ENCODE measurements at regions not wholly inside any gene's neighbourhood (a gene's known extent, or its start where the extent isn't known, plus 50 kb on each side); places are given as distances from the start of the nearest gene placed in this dataset.

GRCh38 chr6:139582956-139583355 lies 208.5 kb upstream of the CITED2 start:
- H3K79me2 ChIP-seq (ENCODE audit: insufficient read depth, low read length) = no peaks in the 10 kb centered on the region
- H3K4me3 ChIP-seq (ENCODE audit: low read depth, low read length, poor library complexity, severe bottlenecking) = no peak overlapping the region
- no peaks in the 10 kb centered on the region for H3K9me3 ChIP-seq (ENCODE audit: low read length)
- H2AFZ ChIP-seq (ENCODE audit: low read length) = no peak overlapping the region
- no peaks in the 10 kb centered on the region for H4K20me1 ChIP-seq (ENCODE audit: insufficient read depth, low read length)
- no peak overlapping the region for H3K9ac ChIP-seq (ENCODE audit: low read length)
- no peak overlapping the region for H3K4me2 ChIP-seq (ENCODE audit: low read length)
- H3K36me3 ChIP-seq (ENCODE audit: insufficient read depth, low read length) = no peaks in the 10 kb centered on the region
- no peak overlapping the region for H3K27ac ChIP-seq (ENCODE audit: low read depth, low read length, poor library complexity, severe bottlenecking)
- H3K4me1 ChIP-seq (ENCODE audit: insufficient read depth, low read length, severe bottlenecking) = no peaks in the 10 kb centered on the region
- TF ChIP-seq CTCF (IDR thresholded peaks at IDR 0.05; ENCODE audit: low read length) = no peak
- no peak for TF ChIP-seq EZH2 (IDR thresholded peaks at IDR 0.05; ENCODE audit: borderline replicate concordance, low read length)
- H3K9me2 ChIP-seq (ENCODE audit: low read depth, low read length) = no peaks in the 10 kb centered on the region
- H3F3A ChIP-seq (ENCODE audit: insufficient read depth, low read length) = no peaks in the 10 kb centered on the region
- no peaks in the 10 kb centered on the region for H3K27me3 ChIP-seq (ENCODE audit: insufficient read depth, low read length)

GRCh38 chr6:139581485-139581865 lies 207.0 kb upstream of the CITED2 start:
- TF ChIP-seq CTCF (IDR thresholded peaks at IDR 0.05; ENCODE audit: low read length) = no peak
- no peak for TF ChIP-seq EZH2 (IDR thresholded peaks at IDR 0.05; ENCODE audit: borderline replicate concordance, low read length)
- Histone ChIP-seq H2AFZ (ENCODE audit: low read length) (no peak overlapping the region), H3K9ac (ENCODE audit: low read length) (no peak overlapping the region), H3K9me2 (ENCODE audit: low read depth, low read length) (no peaks in the 10 kb centered on the region), H4K20me1 (ENCODE audit: insufficient read depth, low read length) (no peaks in the 10 kb centered on the region), H3K27me3 (ENCODE audit: insufficient read depth, low read length) (no peaks in the 10 kb centered on the region), H3K79me2 (ENCODE audit: insufficient read depth, low read length) (no peaks in the 10 kb centered on the region), H3K27ac (ENCODE audit: low read depth, low read length, poor library complexity, severe bottlenecking) (no peak overlapping the region), H3K9me3 (ENCODE audit: low read length) (no peaks in the 10 kb centered on the region), H3K4me1 (ENCODE audit: insufficient read depth, low read length, severe bottlenecking) (no peaks in the 10 kb centered on the region), H3K4me3 (ENCODE audit: low read depth, low read length, poor library complexity, severe bottlenecking) (no peak overlapping the region), H3K36me3 (ENCODE audit: insufficient read depth, low read length) (no peaks in the 10 kb centered on the region), H3F3A (ENCODE audit: insufficient read depth, low read length) (no peaks in the 10 kb centered on the region), H3K4me2 (ENCODE audit: low read length) (no peak overlapping the region)

- Histone ChIP-seq H3K4me1 (ENCODE audit: insufficient read depth, low read length, severe bottlenecking) (no peaks in the 10 kb centered on the region), H3K9ac (ENCODE audit: low read length) (no peak overlapping the region), H3K4me2 (ENCODE audit: low read length) (no peak overlapping the region), H3K9me3 (ENCODE audit: low read length) (no peaks in the 10 kb centered on the region), H3K36me3 (ENCODE audit: insufficient read depth, low read length) (no peaks in the 10 kb centered on the region), H3K4me3 (ENCODE audit: low read depth, low read length, poor library complexity, severe bottlenecking) (no peak overlapping the region), H3K79me2 (ENCODE audit: insufficient read depth, low read length) (no peaks in the 10 kb centered on the region), H3F3A (ENCODE audit: insufficient read depth, low read length) (no peaks in the 10 kb centered on the region), H2AFZ (ENCODE audit: low read length) (no peak overlapping the region), H3K27ac (ENCODE audit: low read depth, low read length, poor library complexity, severe bottlenecking) (no peak overlapping the region), H4K20me1 (ENCODE audit: insufficient read depth, low read length) (no peaks in the 10 kb centered on the region), H3K9me2 (ENCODE audit: low read depth, low read length) (no peaks in the 10 kb centered on the region), H3K27me3 (ENCODE audit: insufficient read depth, low read length) (no peaks in the 10 kb centered on the region)
- TF ChIP-seq CTCF (IDR thresholded peaks at IDR 0.05; ENCODE audit: low read length) = no peak
- no peak for TF ChIP-seq EZH2 (IDR thresholded peaks at IDR 0.05; ENCODE audit: borderline replicate concordance, low read length)
Observed at GRCh38 chr6:139580592-139581484, 206.4 kb upstream of the CITED2 start.
